Osteocyte (in vitro differentiated cells): ENCODE measurements at regions not wholly inside any gene's neighbourhood (a gene's known extent, or its start where the extent isn't known, plus 50 kb on each side); places are given as distances from the start of the nearest gene placed in this dataset.
"Not testable (repeated sequence)": the region's sequence is repeated elsewhere in the genome, so short reads cannot be mapped to it uniquely, and the experiment has no call there.

Experiments used
- DNase-seq: peaks from one replicate; pipeline ENCODE4 v3.0.0; 2021; ENCODE audit warnings: mixed read lengths; ENCODE audit not compliant: unreplicated experiment; ENCODE audit errors: extremely low spot score
- H3K27ac Mint-ChIP-seq: one replicate; pipeline ENCODE4 v1.8.0; 2021; ENCODE audit warnings: mild to moderate bottlenecking, mixed read lengths; ENCODE audit not compliant: unreplicated experiment
- H3K27me3 Mint-ChIP-seq: one replicate; pipeline ENCODE4 v1.8.0; 2021; ENCODE audit warnings: mixed read lengths; ENCODE audit not compliant: unreplicated experiment
- H3K36me3 Mint-ChIP-seq: one replicate; pipeline ENCODE4 v1.8.0; 2021; ENCODE audit warnings: mixed read lengths; ENCODE audit not compliant: unreplicated experiment
- H3K4me1 Mint-ChIP-seq: one replicate; pipeline ENCODE4 v1.8.0; 2021; ENCODE audit warnings: mixed read lengths; ENCODE audit not compliant: unreplicated experiment
- H3K4me3 Mint-ChIP-seq: one replicate; pipeline ENCODE4 v1.8.0; 2021; ENCODE audit warnings: mild to moderate bottlenecking, moderate library complexity, mixed read lengths; ENCODE audit not compliant: unreplicated experiment
- H3K9me3 Mint-ChIP-seq: one replicate; pipeline ENCODE4 v1.8.0; 2021; ENCODE audit warnings: mixed read lengths; ENCODE audit not compliant: unreplicated experiment
- CTCF ChIP-seq: fragments of 200-600 bp; sonication (generic); IDR thresholded peaks from 2 replicates; pipeline ENCODE4 v1.5.0; 2021; ENCODE audit warnings: antibody characterized with exemption, mild to moderate bottlenecking, moderate library complexity

- no peaks in the 10 kb centered on the region for H3K4me1 Mint-ChIP-seq
- no peak overlapping the region for H3K27ac Mint-ChIP-seq
- H3K36me3 Mint-ChIP-seq = no peaks in the 10 kb centered on the region
- DNase-seq = no peak
- H3K27me3 Mint-ChIP-seq = no peaks in the 10 kb centered on the region
- H3K4me3 Mint-ChIP-seq = no peak overlapping the region
- no peaks in the 10 kb centered on the region for H3K9me3 Mint-ChIP-seq
- TF ChIP-seq CTCF = no peak
These were observed 119.0 kb upstream of the ATP2B1 start for GRCh38 chr12:89827592-89827991.

- DNase-seq = no peak
- H3K4me3 Mint-ChIP-seq = no peak overlapping the region
- H3K27ac Mint-ChIP-seq = no peak overlapping the region
- no peak for TF ChIP-seq CTCF
- no peaks in the 10 kb centered on the region for H3K36me3 Mint-ChIP-seq
- no peaks in the 10 kb centered on the region for H3K27me3 Mint-ChIP-seq
- H3K9me3 Mint-ChIP-seq = no peaks in the 10 kb centered on the region
- no peaks in the 10 kb centered on the region for H3K4me1 Mint-ChIP-seq
These were observed 117.8 kb upstream of the ATP2B1 start for GRCh38 chr12:89826468-89826867.

DNA sequence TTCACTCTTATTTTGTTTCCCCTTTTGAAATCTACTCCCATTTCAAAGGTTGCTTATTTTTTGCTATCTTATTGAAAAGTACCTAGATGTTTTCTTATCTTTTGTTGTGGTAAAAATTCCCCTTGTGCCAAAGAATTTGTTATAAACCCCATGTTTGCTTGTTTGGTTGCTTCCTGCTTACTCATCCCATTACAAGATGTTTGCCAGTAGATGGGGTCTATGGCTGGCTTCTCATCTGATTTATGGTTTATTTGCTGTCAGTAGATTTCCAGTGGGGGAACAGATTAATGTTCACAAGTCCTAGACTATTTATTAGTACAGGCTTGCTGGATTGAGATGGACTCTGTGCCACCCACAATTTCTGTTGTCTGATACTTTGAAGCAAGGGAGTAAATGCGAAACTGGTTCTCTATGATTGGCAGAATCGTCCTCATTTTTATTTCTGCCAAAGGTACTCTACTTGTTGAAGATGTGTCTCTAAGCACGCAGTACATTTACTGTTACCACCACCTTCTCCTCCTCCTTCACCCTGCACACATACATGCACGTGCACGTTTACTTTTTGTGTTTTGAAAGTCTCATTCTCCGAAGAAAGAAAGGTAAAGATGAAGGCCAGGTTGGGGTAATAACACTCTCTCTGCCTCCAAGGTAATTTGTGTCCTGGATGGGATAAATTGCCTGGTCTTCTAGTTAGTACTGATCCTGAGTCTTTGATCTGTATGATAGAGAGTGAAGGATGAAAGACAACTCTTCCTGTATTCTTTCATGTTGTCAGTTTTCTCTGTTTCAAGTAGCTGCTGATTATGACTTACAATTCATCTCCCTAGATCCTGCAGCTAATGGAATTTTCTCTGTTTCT lies 117.2 kb upstream of the ATP2B1 start:
- H3K9me3 Mint-ChIP-seq = no peaks in the 10 kb centered on the region
- TF ChIP-seq CTCF = no peak
- H3K36me3 Mint-ChIP-seq = no peaks in the 10 kb centered on the region
- H3K27me3 Mint-ChIP-seq = no peaks in the 10 kb centered on the region
- no peak overlapping the region for H3K4me3 Mint-ChIP-seq
- no peaks in the 10 kb centered on the region for H3K4me1 Mint-ChIP-seq
- DNase-seq = no peak
- H3K27ac Mint-ChIP-seq = no peak overlapping the region

- no peak overlapping the region for H3K27ac Mint-ChIP-seq
- H3K36me3 Mint-ChIP-seq = no peaks in the 10 kb centered on the region
These were observed 116.2 kb upstream of the ATP2B1 start for GRCh38 chr12:89824822-89825221.

GRCh38 chr12:89822992-89823391 lies 114.4 kb upstream of the ATP2B1 start:
- not testable (repeated sequence) for H3K36me3 Mint-ChIP-seq, H3K27me3 Mint-ChIP-seq, H3K27ac Mint-ChIP-seq, H3K4me3 Mint-ChIP-seq, H3K9me3 Mint-ChIP-seq, DNase-seq, H3K4me1 Mint-ChIP-seq

More at GRCh38 chr12:89824822-89825221, 116.2 kb upstream of the ATP2B1 start:
- H3K4me1 Mint-ChIP-seq = no peaks in the 10 kb centered on the region
- H3K27me3 Mint-ChIP-seq = no peaks in the 10 kb centered on the region
- DNase-seq = no peak
- no peak for TF ChIP-seq CTCF
- H3K4me3 Mint-ChIP-seq = no peak overlapping the region
- H3K9me3 Mint-ChIP-seq = no peaks in the 10 kb centered on the region
